NCI-H1048 (cell line): ENCODE measurements at regions not wholly inside any gene's neighbourhood (a gene's known extent, or its start where the extent isn't known, plus 50 kb on each side); places are given as distances from the start of the nearest gene placed in this dataset.
"Not testable (repeated sequence)": the region's sequence is repeated elsewhere in the genome, so short reads cannot be mapped to it uniquely, and the experiment has no call there.

ENCODE experiments used
- DNase-seq: peaks from one replicate; lab custom pipeline; 2025; lab: John Stamatoyannopoulos, UW

- no peak for DNase-seq
Measured at GRCh38 chr16:85275533-85276249, 163.4 kb upstream of the CIBAR2 start.

GRCh38 chr16:85276258-85276657, 164.0 kb upstream of the CIBAR2 start:
- no peak for DNase-seq

- no peak for DNase-seq
Measured at GRCh38 chr16:85276721-85277120, 164.4 kb upstream of the CIBAR2 start.

GRCh38 chr16:85278839-85279238, 166.6 kb upstream of the CIBAR2 start:
- no peak for DNase-seq

GRCh38 chr16:85279402-85279801, 167.1 kb upstream of the CIBAR2 start:
- no peak for DNase-seq

- no peak for DNase-seq
Measured at GRCh38 chr16:85279825-85280545, 167.7 kb upstream of the CIBAR2 start.

- no peak for DNase-seq
Measured at GRCh38 chr16:85281181-85281580, 168.9 kb upstream of the CIBAR2 start.

GRCh38 chr16:85282842-85283241, 170.6 kb upstream of the CIBAR2 start:
- DNase-seq = no peak

- DNase-seq = no peak
Measured at GRCh38 chr16:85283305-85284050, 171.2 kb upstream of the CIBAR2 start.

GRCh38 chr16:85284141-85284817, 172.0 kb upstream of the CIBAR2 start:
- DNase-seq = no peak

- DNase-seq = no peak
Measured at GRCh38 chr16:85285681-85286065, 173.4 kb upstream of the CIBAR2 start.

- DNase-seq = no peak
Measured at GRCh38 chr16:85286066-85286831, 174.0 kb upstream of the CIBAR2 start.

- DNase-seq = no peak
Measured at GRCh38 chr16:85286951-85287814, 174.9 kb upstream of the CIBAR2 start.

- DNase-seq = not testable (repeated sequence)
Measured at GRCh38 chr16:85287815-85288109, 175.5 kb upstream of the CIBAR2 start.

GRCh38 chr16:85288341-85288868, 176.1 kb upstream of the CIBAR2 start:
- DNase-seq = no peak

- no peak for DNase-seq
Measured at GRCh38 chr16:85288869-85289660, 176.8 kb upstream of the CIBAR2 start.

GRCh38 chr16:85289760-85290625, 177.7 kb upstream of the CIBAR2 start:
- no peak for DNase-seq

GRCh38 chr16:85290626-85291301, 178.5 kb upstream of the CIBAR2 start:
- DNase-seq = no peak
